Esophagus squamous epithelium (tissue), 4 donors: ENCODE measurements at regions not wholly inside any gene's neighbourhood (a gene's known extent, or its start where the extent isn't known, plus 50 kb on each side); places are given as distances from the start of the nearest gene placed in this dataset.

Source experiments
- POLR2A ChIP-seq, 4 donors: fragments of 450-650 bp; IDR thresholded peaks; one replicate each; pipeline ENCODE4 v1.6.1; 2017; ENCODE audit warnings: antibody characterized with exemption in 4 of 4, mild to moderate bottlenecking in 4 of 4, moderate library complexity in 3 of 4
- TF ChIP-seq, protein P1 (sequence below), 6 experiments: fragments of 450-650 bp in 4 of 6; fragments of 200-600 bp in 2 of 6; sonication (generic) in 2 of 6; IDR thresholded peaks; one replicate each; pipeline ENCODE4 v1.5.1; 2016 to 2019; ENCODE audit warnings: antibody characterized with exemption in 6 of 6, mild to moderate bottlenecking in 4 of 6, moderate library complexity in 4 of 6

DNA sequence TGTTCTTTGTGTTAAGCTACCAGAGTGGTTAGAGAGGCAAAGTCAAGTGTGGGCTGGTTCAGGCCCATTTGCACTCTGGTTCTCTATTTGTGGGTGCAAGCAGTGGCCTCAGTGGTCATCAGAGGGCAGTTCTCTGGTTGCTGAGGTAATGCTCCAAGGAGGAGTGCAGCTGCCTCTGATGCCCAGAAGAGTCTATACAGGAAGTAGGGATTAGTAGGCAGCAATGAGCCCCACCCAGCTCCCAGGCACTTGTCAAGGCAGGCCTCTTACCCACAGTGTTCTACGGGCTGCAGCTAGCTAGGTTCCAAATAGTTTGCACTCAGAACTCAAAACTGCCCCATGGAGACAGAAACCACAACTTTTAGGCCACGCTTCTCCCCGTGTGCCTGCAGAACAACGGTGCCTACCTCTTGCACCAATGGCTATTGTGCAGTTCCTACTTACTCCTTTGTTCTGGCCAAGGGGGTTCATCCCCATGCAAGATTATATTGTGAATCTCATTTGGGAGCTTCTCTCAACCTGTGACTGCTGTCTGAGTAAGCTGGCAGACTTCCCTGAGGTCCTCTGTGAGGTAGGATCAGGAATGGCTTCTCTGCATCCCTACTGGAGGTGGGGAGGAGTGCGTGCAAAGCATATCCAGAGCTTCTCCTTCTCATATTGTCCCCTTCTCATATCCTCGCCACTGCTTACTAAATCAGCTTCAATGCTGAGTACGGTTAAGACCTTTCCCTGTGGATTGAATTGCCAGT, 410.3 kb upstream of the LMO3 start:
- TF ChIP-seq, protein P1, sequence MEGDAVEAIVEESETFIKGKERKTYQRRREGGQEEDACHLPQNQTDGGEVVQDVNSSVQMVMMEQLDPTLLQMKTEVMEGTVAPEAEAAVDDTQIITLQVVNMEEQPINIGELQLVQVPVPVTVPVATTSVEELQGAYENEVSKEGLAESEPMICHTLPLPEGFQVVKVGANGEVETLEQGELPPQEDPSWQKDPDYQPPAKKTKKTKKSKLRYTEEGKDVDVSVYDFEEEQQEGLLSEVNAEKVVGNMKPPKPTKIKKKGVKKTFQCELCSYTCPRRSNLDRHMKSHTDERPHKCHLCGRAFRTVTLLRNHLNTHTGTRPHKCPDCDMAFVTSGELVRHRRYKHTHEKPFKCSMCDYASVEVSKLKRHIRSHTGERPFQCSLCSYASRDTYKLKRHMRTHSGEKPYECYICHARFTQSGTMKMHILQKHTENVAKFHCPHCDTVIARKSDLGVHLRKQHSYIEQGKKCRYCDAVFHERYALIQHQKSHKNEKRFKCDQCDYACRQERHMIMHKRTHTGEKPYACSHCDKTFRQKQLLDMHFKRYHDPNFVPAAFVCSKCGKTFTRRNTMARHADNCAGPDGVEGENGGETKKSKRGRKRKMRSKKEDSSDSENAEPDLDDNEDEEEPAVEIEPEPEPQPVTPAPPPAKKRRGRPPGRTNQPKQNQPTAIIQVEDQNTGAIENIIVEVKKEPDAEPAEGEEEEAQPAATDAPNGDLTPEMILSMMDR (IDR thresholded peaks at IDR 0.05), result no peak
- no peak for TF ChIP-seq POLR2A (IDR thresholded peaks at IDR 0.05)
